GM23338 (cell line): ENCODE measurements at regions not wholly inside any gene's neighbourhood (a gene's known extent, or its start where the extent isn't known, plus 50 kb on each side); places are given as distances from the start of the nearest gene placed in this dataset.

Experiments used
- ATAC-seq: fragments of 200-7000 bp; cut with Tn5 transposase; 3 replicates; pipeline ENCODE4 v1.9.1; 2020
- DNase-seq: peaks from one replicate; pipeline ENCODE4 v3.0.0-alpha.2; 2015; ENCODE audit warnings: low spot score
- H2AFZ ChIP-seq: fragments of 200-600 bp; sonication (generic); 2 replicates; pipeline ENCODE4 v1.8.0; 2016; ENCODE audit warnings: antibody characterized with exemption, mild to moderate bottlenecking, moderate library complexity
- H3F3A ChIP-seq: fragments of 200-600 bp; sonication (generic); replicated peaks from 2 replicates; pipeline ENCODE4 v1.8.0; 2017; ENCODE audit warnings: antibody characterized with exemption, mixed run types, low read depth
- H3K27ac ChIP-seq: fragments of 200-600 bp; sonication (generic); 2 replicates; pipeline ENCODE4 v1.6.1; 2016; ENCODE audit warnings: low read depth
- H3K27me3 ChIP-seq: fragments of 200-600 bp; sonication (generic); 2 replicates; pipeline ENCODE4 v1.8.0; 2016; ENCODE audit warnings: mild to moderate bottlenecking, mixed run types, moderate library complexity; ENCODE audit not compliant: insufficient read depth
- H3K36me3 ChIP-seq: fragments of 200-600 bp; sonication (generic); 2 replicates; pipeline ENCODE4 v1.8.0; 2016; ENCODE audit warnings: mild to moderate bottlenecking; ENCODE audit not compliant: insufficient read depth
- H3K4me1 ChIP-seq: fragments of 200-600 bp; sonication (generic); 2 replicates; pipeline ENCODE4 v1.8.0; 2016; ENCODE audit warnings: mild to moderate bottlenecking, moderate library complexity; ENCODE audit not compliant: insufficient read depth
- H3K4me2 ChIP-seq: fragments of 200-600 bp; sonication (generic); 2 replicates; pipeline ENCODE4 v1.7.1; 2017; ENCODE audit warnings: mixed run types
- H3K4me3 ChIP-seq: fragments of 200-600 bp; sonication (generic); 2 replicates; pipeline ENCODE4 v1.6.1; 2016; ENCODE audit warnings: mixed run types
- H3K79me2 ChIP-seq: fragments of 200-600 bp; sonication (generic); replicated peaks from 2 replicates; pipeline ENCODE4 v1.8.0; 2017; ENCODE audit warnings: mild to moderate bottlenecking; ENCODE audit not compliant: insufficient read depth
- H3K9me2 ChIP-seq: fragments of 200-600 bp; sonication (generic); 2 replicates; pipeline ENCODE4 v1.8.0; 2017; ENCODE audit not compliant: insufficient read depth
- H4K20me1 ChIP-seq: fragments of 200-600 bp; sonication (generic); replicated peaks from 2 replicates; pipeline ENCODE4 v1.8.0; 2017; ENCODE audit warnings: mild to moderate bottlenecking; ENCODE audit not compliant: insufficient read depth
- H3K27ac Mint-ChIP-seq: 2 replicates; pipeline ENCODE4 v1.8.0; 2020; ENCODE audit warnings: inconsistent platforms, mild to moderate bottlenecking, moderate library complexity, mixed read lengths
- H3K27me3 Mint-ChIP-seq: 3 replicates; pipeline ENCODE4 v1.8.0; 2022; ENCODE audit warnings: low read depth, mild to moderate bottlenecking, moderate library complexity, mixed read lengths, inconsistent platforms; ENCODE audit not compliant: insufficient read depth, poor library complexity
- H3K36me3 Mint-ChIP-seq: 3 replicates; pipeline ENCODE4 v1.8.0; 2021; ENCODE audit warnings: low read depth, mild to moderate bottlenecking, inconsistent platforms, moderate library complexity, mixed read lengths
- H3K4me1 Mint-ChIP-seq: 3 replicates; pipeline ENCODE4 v1.8.0; 2020; ENCODE audit warnings: mild to moderate bottlenecking, inconsistent platforms, mixed read lengths
- H3K4me3 Mint-ChIP-seq: 3 replicates; pipeline ENCODE4 v1.8.0; 2021; ENCODE audit warnings: moderate library complexity, mild to moderate bottlenecking, inconsistent platforms, mixed read lengths
- H3K9me3 Mint-ChIP-seq: 3 replicates; pipeline ENCODE4 v1.8.0; 2020; ENCODE audit warnings: moderate library complexity, mild to moderate bottlenecking, inconsistent platforms, mixed read lengths
- ETS1 ChIP-seq: IDR thresholded peaks from 2 replicates; pipeline ENCODE4 v1.6.1; 2016; ENCODE audit warnings: antibody characterized with exemption
- JUNB ChIP-seq: IDR thresholded peaks from one replicate; pipeline ENCODE4 v1.6.1; 2016; ENCODE audit warnings: antibody characterized with exemption; ENCODE audit not compliant: unreplicated experiment
- NANOG ChIP-seq: IDR thresholded peaks from 2 replicates; pipeline ENCODE4 v1.6.1; 2016; ENCODE audit warnings: antibody characterized with exemption, borderline replicate concordance
- REST ChIP-seq: IDR thresholded peaks from one replicate; pipeline ENCODE4 v1.6.1; 2018; ENCODE audit warnings: antibody characterized with exemption; ENCODE audit not compliant: unreplicated experiment
- STAT1 ChIP-seq: IDR thresholded peaks from one replicate; pipeline ENCODE4 v1.6.1; 2016; ENCODE audit warnings: antibody characterized with exemption; ENCODE audit not compliant: unreplicated experiment
- ZNF462 ChIP-seq: fragments of 250-450 bp; sonication (Bioruptor Pico); IDR thresholded peaks from 2 replicates; pipeline ENCODE4 v1.5.0; 2020; ENCODE audit warnings: mild to moderate bottlenecking, moderate library complexity

GRCh38 chrX:6693051-6693450 lies 158.1 kb upstream of the VCX3A start:
- peaks cover 18% of the 10 kb centered on the region for H3K36me3 Mint-ChIP-seq
- Histone ChIP-seq H3K79me2 (no peaks in the 10 kb centered on the region), H3K27me3 (no peaks in the 10 kb centered on the region), H2AFZ (no peak overlapping the region), H3F3A (no peaks in the 10 kb centered on the region), H3K9me2 (no peaks in the 10 kb centered on the region), H3K4me3 (no peak overlapping the region), H4K20me1 (no peaks in the 10 kb centered on the region), H3K36me3 (no peaks in the 10 kb centered on the region), H3K4me2 (peak overlapping the region; percentile 38; the same call in 1 of the 2 replicates), H3K4me1 (peaks cover 30% of the 10 kb centered on the region), H3K27ac (peak overlapping the region; percentile 95)
- H3K9me3 Mint-ChIP-seq: peaks cover 15% of the 10 kb centered on the region
- peaks cover 27% of the 10 kb centered on the region; the same call in 2 of the 3 replicates for H3K4me1 Mint-ChIP-seq
- ATAC-seq (no peak), DNase-seq (peak; percentile 64)
- H3K27me3 Mint-ChIP-seq: peaks cover 4% of the 10 kb centered on the region
- H3K4me3 Mint-ChIP-seq: no peak overlapping the region; the same call in 2 of the 3 replicates
- peak overlapping the region; percentile 89 for H3K27ac Mint-ChIP-seq
- peak; percentile 30; the same call in 1 of the 2 replicates for TF ChIP-seq NANOG
- no peak for TF ChIP-seq ZNF462

- Mint-ChIP-seq H3K36me3 (peaks cover 24% of the 10 kb centered on the region), H3K4me1 (peaks cover 3% of the 10 kb centered on the region; the same call in 1 of the 3 replicates), H3K9me3 (peaks cover 13% of the 10 kb centered on the region), H3K27me3 (no peaks in the 10 kb centered on the region), H3K4me3 (no peak overlapping the region), H3K27ac (no peak overlapping the region)
- no peaks in the 10 kb centered on the region for H3F3A ChIP-seq
- no peak overlapping the region for H3K4me2 ChIP-seq
- DNase-seq (no peak), ATAC-seq (no peak)
- no peak overlapping the region for H3K27ac ChIP-seq
- H3K36me3 ChIP-seq: no peaks in the 10 kb centered on the region
- H3K9me2 ChIP-seq: no peaks in the 10 kb centered on the region
- H3K79me2 ChIP-seq: no peaks in the 10 kb centered on the region
- no peak overlapping the region for H2AFZ ChIP-seq
- H3K4me1 ChIP-seq: no peaks in the 10 kb centered on the region
- H4K20me1 ChIP-seq: no peaks in the 10 kb centered on the region
- no peaks in the 10 kb centered on the region for H3K27me3 ChIP-seq
- no peak overlapping the region for H3K4me3 ChIP-seq
- TF ChIP-seq REST: no peak
- TF ChIP-seq STAT1: no peak
- TF ChIP-seq ETS1: no peak
- TF ChIP-seq JUNB: no peak
- TF ChIP-seq NANOG: no peak
Observed at GRCh38 chrX:6685489-6685888, 150.6 kb upstream of the VCX3A start.
